H54 (cell line): ENCODE measurements at regions not wholly inside any gene's neighbourhood (a gene's known extent, or its start where the extent isn't known, plus 50 kb on each side); places are given as distances from the start of the nearest gene placed in this dataset.
A peak's percentile ranks its signal among the peaks of the same experiment; 100 is the strongest.

Experiments
- DNase-seq: peaks from one replicate; pipeline ENCODE4 v3.0.0; 2011; ENCODE audit warnings: low spot score, mixed read lengths; ENCODE audit not compliant: insufficient read length
- FAIRE-seq: peaks from 3 replicates; lab custom pipeline; 2011; peaks lifted over from hg19 to GRCh38; lab: Jason Lieb, UNC
- POLR2A ChIP-seq: IDR thresholded peaks from 2 replicates; pipeline ENCODE4 v1.6.1; 2011; ENCODE audit warnings: low read depth, mild to moderate bottlenecking, low read length

DNA sequence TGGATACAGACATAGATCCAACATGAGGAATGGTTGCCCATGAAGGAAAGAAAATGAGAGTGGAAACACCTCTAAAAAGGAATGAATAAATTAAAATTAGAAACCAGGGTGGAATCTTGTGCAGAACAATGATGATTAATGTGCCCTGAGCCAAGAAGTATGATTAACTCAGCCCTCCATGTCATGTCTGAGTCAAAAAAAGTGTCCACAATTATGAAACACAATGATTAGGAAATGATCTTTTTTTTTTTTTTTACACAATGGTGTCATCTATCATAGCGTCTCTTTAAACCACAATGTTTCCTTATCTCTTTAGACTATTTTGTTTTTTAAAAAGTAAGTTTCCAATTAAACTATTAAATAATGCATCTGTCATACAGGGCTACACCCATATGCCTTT is 78.9 kb upstream of the RAB4A start:
- FAIRE-seq (no peak), DNase-seq (no peak)
- TF ChIP-seq POLR2A: no peak

DNA sequence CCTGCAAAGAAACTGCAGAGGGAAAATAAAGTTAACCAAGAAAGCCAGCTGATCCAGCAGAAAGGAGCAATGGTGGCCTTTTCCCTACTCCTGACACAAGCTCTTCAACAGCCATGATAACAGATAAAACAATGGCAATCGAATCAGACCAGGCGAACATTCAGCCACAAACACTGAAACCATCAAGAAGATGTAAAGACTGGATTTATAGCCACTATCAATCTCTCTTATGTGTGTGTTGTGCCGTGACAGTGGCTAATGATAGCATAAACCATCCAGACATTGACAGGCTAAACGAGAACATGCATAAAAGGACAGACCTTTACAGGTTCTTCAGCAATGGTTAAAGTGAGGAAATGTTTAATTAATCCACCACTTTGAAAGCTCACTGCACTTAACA is 78.1 kb upstream of the RAB4A start:
- no peak for TF ChIP-seq POLR2A
- no peak for FAIRE-seq
- no peak for DNase-seq

DNA sequence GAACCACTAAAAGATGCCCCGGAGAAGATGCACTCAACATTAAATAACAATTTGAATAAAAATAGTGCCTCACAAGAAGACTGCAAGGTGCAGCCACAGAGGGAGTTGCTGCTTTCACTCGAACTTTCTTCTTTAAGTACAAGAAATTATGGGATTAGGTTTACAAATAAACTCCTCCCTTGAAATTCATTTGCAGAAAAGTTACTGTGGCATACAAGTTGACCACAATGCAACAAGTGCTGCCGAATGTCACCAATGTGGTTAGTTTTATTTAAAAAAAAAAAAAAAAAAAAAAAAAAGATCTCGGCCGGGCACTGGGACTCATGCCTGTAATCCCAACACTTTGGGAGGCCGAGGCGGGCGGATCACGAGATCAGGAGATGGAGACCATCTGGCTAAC is 76.8 kb upstream of the RAB4A start:
- DNase-seq: no peak
- no peak for FAIRE-seq
- no peak for TF ChIP-seq POLR2A

DNA sequence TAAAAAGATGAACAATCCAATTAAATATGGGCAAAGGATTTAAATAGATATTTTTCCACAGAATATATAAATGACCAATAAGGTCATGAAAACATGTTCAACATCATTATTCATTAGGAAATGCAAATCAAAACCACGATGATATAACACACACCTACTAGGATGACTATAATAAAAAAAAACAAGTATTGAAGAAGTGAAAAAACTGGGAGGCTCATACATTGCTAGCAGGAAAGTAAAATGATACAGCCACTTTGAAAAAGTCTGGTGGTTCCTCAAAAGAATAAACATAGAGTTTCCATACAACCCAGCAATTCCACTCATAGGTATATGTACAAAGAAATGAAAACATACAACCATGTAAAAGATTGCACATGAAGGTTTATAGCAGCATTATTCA is 75.7 kb upstream of the RAB4A start:
- FAIRE-seq: no peak
- no peak for DNase-seq
- TF ChIP-seq POLR2A: no peak

GRCh38 chr1:229196404-229197264 is 74.3 kb upstream of the RAB4A start:
- TF ChIP-seq POLR2A: no peak
- DNase-seq (no peak), FAIRE-seq (no peak)

DNA sequence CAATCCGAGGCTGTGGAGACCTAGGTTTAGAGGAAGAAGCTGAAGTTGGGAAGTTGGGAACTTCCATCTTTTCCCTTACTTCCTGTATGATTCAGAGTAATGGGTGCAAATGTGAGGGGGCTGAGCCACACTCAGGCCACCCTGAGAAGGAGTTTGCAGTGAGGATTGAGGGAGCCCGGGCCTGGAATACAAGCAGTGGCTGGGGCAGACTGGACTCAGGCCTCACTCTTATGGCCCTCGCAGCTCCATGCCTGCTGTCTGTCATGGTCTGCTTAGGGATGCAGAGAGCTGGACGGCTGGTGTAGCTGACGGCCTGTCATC is 73.7 kb upstream of the RAB4A start:
- DNase-seq (no peak), FAIRE-seq (no peak)
- no peak for TF ChIP-seq POLR2A

DNA sequence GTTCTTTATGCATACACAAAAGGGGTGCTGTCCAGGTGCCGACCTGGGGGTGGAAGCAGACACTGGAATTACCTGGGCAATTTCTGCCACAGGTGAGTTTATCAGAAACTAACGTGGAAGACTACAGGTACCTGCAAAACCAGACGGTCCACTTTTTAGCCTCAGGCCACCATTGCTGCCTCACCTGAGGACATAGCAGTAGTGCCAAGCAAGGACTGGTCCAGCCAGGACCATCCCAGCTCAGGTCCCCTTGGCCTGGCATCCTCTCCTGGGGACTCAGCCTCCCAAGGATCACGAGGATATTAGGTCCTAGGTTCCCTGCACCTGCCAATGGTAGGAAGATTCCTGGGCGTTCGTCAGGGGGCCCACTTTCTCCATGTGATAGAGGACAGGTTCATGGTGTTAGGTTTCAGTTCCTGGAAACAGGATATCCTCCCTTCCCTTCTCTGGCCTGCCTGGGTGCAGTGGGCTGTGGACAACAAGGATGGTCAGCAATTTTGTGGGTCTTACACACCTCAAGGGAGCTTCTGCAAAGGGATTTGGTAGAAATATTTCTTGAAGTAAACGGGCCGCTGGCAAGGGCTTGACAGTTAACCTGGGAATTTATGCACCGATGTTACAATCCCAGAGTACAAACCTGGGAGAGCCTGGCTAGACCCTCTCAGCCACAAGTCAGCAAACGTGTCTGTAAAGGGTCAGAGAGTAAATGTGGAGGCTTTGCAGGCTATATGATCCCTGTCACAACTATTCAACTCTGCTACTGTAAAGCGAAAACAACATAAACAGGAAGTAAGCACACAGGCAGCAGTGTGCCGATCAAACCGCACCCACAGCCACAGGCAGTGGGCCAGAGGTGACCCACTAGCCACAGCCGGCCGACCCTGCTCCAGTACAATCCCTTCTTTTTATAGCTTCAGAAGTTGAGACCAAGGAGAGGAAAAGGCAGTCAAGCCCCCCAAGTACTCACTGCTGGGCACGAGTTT is 71.4 kb upstream of the RAB4A start:
- TF ChIP-seq POLR2A: no peak
- DNase-seq: no peak
- FAIRE-seq: no peak

DNA sequence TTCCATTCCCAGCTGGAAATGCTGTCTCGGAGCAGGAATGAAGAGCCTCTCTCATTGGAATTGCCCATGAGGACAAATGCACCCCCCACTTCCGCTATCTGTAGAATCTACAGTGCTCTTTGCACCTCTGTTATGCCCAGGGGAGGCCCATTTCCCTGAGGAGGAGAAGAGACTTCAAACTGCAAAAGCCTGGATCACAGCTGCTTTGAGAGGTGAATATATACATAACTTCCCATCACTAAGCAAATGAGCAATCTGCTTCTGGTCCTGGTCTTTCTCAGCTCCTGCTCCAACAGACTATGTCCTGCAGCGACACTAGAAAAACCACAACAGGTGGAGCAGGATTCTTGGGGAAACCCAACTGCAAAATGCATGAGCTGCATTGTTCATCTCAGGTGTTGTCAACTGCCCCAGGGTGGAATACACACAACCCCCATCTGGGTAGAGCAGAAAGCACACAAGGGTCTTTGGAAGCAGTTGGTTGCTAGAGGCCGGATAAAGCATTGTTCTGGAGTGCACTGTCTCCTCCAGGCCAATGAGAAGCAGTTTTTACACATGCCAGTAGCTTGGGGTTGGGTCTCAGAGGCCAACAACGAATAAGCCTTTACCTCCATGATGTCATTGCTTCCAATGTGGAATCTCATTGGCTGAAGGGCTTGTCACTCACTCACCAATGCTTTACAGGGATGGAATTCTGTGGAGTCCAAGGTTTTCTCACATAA is 67.7 kb upstream of the RAB4A start:
- no peak for FAIRE-seq
- peak; percentile 48 for DNase-seq

GRCh38 chr1:229203991-229204632 is 66.8 kb upstream of the RAB4A start:
- no peak for FAIRE-seq
- DNase-seq: no peak
- TF ChIP-seq POLR2A: no peak

More for the DNA sequence above, 67.7 kb upstream of the RAB4A start:
- TF ChIP-seq POLR2A: no peak

DNA sequence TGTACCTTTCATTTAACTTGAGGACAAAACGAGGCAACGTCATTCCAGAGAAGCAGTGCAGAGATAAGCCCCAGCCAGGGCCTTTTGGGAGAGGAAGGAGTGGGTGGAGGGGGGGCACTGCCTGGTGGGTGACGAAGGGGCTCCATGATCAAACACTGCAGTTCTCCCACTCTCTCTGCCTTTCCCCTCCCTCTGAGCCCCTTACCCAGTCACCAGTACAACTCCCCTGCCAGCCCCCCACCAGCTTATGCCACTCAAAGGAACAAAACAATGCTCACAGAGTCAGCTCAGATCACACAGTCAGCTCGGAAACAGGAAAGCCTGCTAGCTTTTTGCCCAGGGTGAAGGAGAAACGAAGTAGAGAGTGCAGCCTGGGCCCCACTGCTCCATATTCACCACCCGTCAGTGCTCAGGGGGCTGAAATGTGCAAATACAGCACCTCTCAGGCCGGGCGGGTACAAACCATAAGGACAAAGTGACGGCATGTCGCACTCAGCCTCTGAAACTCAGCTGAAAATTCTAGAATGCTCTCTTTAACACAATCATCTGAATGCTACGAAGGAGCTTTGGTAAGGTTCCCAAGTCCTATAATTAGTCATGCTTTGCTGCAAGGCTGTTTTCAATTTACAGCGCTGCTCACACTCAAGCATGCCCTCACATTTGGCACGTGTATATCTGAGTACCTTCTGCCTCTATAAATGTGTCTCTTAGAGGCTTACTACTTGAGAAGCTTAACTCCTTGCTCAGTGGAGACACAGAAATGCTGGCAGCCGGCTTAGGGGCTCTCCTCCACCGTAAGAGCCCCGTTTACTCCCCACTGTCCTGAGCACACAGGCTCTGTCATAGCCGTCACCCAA is 65.8 kb upstream of the RAB4A start:
- TF ChIP-seq POLR2A: no peak
- no peak for FAIRE-seq

DNA sequence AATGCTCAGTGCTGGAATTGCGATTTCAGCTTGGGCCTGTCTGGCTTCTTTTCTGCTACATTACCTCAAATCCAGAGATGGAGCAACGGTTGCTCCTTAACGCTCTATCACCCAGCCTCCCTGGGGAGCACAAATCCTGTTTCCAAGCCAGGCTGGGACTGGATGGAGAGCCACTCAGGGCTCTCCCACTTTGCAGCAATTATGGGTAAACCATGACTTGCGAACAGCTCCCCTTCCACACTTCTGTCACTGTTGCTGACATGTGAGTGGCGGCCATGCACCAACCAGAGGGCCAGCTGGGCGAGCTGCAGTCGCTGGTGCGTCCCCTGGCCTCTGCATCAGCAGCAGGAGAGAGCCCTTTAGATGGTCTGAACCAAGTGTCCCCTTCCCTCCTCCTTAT is 65.1 kb upstream of the RAB4A start:
- no peak for TF ChIP-seq POLR2A
- FAIRE-seq: no peak
- no peak for DNase-seq

More for the DNA sequence above, 65.8 kb upstream of the RAB4A start:
- no peak for DNase-seq

- FAIRE-seq: no peak
- DNase-seq: no peak
Observed at GRCh38 chr1:229207916-229208315, 63.0 kb upstream of the RAB4A start.

More at GRCh38 chr1:229207916-229208315, 63.0 kb upstream of the RAB4A start:
- TF ChIP-seq POLR2A: no peak
